WTC11 (cell line): ENCODE measurements at regions not wholly inside any gene's neighbourhood (a gene's known extent, or its start where the extent isn't known, plus 50 kb on each side); places are given as distances from the start of the nearest gene placed in this dataset.

Experiments used
- CBFB ChIP-seq: sonication (generic); formaldehyde crosslinking; IDR thresholded peaks from 2 replicates; pipeline ENCODE4 v1.8.1; 2022; ENCODE audit warnings: mild to moderate bottlenecking, low read depth, missing genetic modification reagents
- ELF4 ChIP-seq: sonication (generic); formaldehyde crosslinking; IDR thresholded peaks from 2 replicates; pipeline ENCODE4 v1.8.1; 2022; ENCODE audit warnings: low read depth, mild to moderate bottlenecking, moderate library complexity, missing genetic modification reagents
- KAT7 ChIP-seq: sonication (generic); formaldehyde crosslinking; IDR thresholded peaks from 2 replicates; pipeline ENCODE4 v1.8.1; 2023; ENCODE audit warnings: missing genetic modification reagents, mild to moderate bottlenecking, borderline replicate concordance
- NR3C1 ChIP-seq: sonication (generic); formaldehyde crosslinking; conservative IDR thresholded peaks from 2 replicates; pipeline ENCODE4 v1.8.1; 2023; ENCODE audit warnings: low read depth, mild to moderate bottlenecking, missing genetic modification reagents
- ZBTB43 ChIP-seq: sonication (generic); formaldehyde crosslinking; IDR thresholded peaks from 2 replicates; pipeline ENCODE4 v1.8.1; 2023; ENCODE audit warnings: mild to moderate bottlenecking, missing genetic modification reagents
- ZNF317 ChIP-seq: sonication (generic); formaldehyde crosslinking; IDR thresholded peaks from 2 replicates; pipeline ENCODE4 v1.8.1; 2023; ENCODE audit warnings: low read depth, mild to moderate bottlenecking, moderate library complexity, missing genetic modification reagents, borderline replicate concordance
- TF ChIP-seq, protein P1 (sequence below): sonication (generic); formaldehyde crosslinking; IDR thresholded peaks from 2 replicates; pipeline ENCODE4 v1.8.1; 2023; ENCODE audit warnings: mild to moderate bottlenecking, missing genetic modification reagents
- TF ChIP-seq, protein P2 (sequence below): fragments of 200-600 bp; IDR thresholded peaks from 2 replicates; pipeline ENCODE4 v1.8.0; 2022; ENCODE audit warnings: antibody characterized with exemption
- TF ChIP-seq, protein P3 (sequence below): sonication (generic); formaldehyde crosslinking; IDR thresholded peaks from 2 replicates; pipeline ENCODE4 v1.8.1; 2022; ENCODE audit warnings: missing genetic modification reagents, borderline replicate concordance

DNA sequence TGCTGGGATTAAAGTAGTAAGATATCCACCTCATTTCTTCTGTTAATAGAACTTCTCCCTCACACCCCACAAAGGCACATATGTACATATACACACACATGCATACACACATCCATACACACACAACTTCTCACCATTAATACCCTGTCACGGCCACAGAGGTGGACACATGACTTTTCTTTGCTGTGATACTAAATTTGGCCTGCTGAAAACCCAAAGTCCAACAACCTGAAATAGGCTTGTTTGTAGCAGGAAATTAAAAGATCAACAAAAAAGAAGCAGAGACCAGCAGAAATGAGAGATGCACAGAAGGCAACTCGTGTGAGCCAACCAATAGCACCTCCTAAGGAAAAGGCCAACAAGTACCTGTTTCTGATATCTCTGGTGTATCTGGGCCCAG, 128.7 kb upstream of the PCGF5 start:
- no peak for TF ChIP-seq ZNF317 (CRISPR knock-in tag)
- TF ChIP-seq, protein P1, sequence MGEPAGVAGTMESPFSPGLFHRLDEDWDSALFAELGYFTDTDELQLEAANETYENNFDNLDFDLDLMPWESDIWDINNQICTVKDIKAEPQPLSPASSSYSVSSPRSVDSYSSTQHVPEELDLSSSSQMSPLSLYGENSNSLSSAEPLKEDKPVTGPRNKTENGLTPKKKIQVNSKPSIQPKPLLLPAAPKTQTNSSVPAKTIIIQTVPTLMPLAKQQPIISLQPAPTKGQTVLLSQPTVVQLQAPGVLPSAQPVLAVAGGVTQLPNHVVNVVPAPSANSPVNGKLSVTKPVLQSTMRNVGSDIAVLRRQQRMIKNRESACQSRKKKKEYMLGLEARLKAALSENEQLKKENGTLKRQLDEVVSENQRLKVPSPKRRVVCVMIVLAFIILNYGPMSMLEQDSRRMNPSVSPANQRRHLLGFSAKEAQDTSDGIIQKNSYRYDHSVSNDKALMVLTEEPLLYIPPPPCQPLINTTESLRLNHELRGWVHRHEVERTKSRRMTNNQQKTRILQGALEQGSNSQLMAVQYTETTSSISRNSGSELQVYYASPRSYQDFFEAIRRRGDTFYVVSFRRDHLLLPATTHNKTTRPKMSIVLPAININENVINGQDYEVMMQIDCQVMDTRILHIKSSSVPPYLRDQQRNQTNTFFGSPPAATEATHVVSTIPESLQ (CRISPR knock-in tag): no peak
- TF ChIP-seq ZBTB43 (CRISPR knock-in tag): no peak
- TF ChIP-seq, protein P2, sequence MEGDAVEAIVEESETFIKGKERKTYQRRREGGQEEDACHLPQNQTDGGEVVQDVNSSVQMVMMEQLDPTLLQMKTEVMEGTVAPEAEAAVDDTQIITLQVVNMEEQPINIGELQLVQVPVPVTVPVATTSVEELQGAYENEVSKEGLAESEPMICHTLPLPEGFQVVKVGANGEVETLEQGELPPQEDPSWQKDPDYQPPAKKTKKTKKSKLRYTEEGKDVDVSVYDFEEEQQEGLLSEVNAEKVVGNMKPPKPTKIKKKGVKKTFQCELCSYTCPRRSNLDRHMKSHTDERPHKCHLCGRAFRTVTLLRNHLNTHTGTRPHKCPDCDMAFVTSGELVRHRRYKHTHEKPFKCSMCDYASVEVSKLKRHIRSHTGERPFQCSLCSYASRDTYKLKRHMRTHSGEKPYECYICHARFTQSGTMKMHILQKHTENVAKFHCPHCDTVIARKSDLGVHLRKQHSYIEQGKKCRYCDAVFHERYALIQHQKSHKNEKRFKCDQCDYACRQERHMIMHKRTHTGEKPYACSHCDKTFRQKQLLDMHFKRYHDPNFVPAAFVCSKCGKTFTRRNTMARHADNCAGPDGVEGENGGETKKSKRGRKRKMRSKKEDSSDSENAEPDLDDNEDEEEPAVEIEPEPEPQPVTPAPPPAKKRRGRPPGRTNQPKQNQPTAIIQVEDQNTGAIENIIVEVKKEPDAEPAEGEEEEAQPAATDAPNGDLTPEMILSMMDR: no peak
- TF ChIP-seq CBFB: no peak
- TF ChIP-seq KAT7: no peak
- TF ChIP-seq ELF4 (CRISPR knock-in tag): no peak
- TF ChIP-seq, protein P3, sequence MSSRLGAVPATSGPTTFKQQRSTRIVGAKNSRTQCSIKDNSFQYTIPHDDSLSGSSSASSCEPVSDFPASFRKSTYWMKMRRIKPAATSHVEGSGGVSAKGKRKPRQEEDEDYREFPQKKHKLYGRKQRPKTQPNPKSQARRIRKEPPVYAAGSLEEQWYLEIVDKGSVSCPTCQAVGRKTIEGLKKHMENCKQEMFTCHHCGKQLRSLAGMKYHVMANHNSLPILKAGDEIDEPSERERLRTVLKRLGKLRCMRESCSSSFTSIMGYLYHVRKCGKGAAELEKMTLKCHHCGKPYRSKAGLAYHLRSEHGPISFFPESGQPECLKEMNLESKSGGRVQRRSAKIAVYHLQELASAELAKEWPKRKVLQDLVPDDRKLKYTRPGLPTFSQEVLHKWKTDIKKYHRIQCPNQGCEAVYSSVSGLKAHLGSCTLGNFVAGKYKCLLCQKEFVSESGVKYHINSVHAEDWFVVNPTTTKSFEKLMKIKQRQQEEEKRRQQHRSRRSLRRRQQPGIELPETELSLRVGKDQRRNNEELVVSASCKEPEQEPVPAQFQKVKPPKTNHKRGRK (CRISPR knock-in tag): no peak
- no peak for TF ChIP-seq NR3C1 (CRISPR knock-in tag)
